B cell (primary cell): ENCODE measurements at regions not wholly inside any gene's neighbourhood (a gene's known extent, or its start where the extent isn't known, plus 50 kb on each side); places are given as distances from the start of the nearest gene placed in this dataset.
"Not testable (repeated sequence)": the region's sequence is repeated elsewhere in the genome, so short reads cannot be mapped to it uniquely, and the experiment has no call there.

ENCODE experiments used
- ATAC-seq: fragments of 200-7000 bp; cut with Tn5 transposase; one replicate; pipeline ENCODE4 v1.10.0; 2021; ENCODE audit warnings: low read depth, mild to moderate bottlenecking, moderate number of reproducible peaks, moderate library complexity
- CTCF ChIA-PET: fragments of 350-600 bp; sonication (Branson Sonifier 250); formaldehyde crosslinking; loops from one replicate; lab custom pipeline; 2021; ENCODE audit warnings: antibody characterized with exemption, inconsistent platforms; lab: Charles Lee
- POLR2A ChIA-PET: fragments of 350-600 bp; sonication (Branson Sonifier 250); formaldehyde crosslinking; loops from one replicate; lab custom pipeline; 2021; ENCODE audit warnings: antibody characterized with exemption; lab: Charles Lee
- DNase-seq: peaks from one replicate; pipeline ENCODE4 v3.0.0; 2013
- H2AFZ ChIP-seq: 2 replicates; pipeline ENCODE4 v1.6.1; 2012; ENCODE audit warnings: mild to moderate bottlenecking, low read depth, low read length; ENCODE audit not compliant: insufficient read depth, poor library complexity, severe bottlenecking
- H3K27ac ChIP-seq, 2 donors: 1 replicate in 1 of 2; 2 replicates in 1 of 2; pipeline ENCODE4 v1.5.1; 2012 to 2013; ENCODE audit warnings: low read length in 2 of 2, mild to moderate bottlenecking in 2 of 2, moderate library complexity in 1 of 2
- H3K27me3 ChIP-seq, 4 experiments: fragments of 200-600 bp in 1 of 4; sonication (generic) in 1 of 4; replicated peaks in 1 of 4; 1 replicate in 2 of 4; 2 replicates in 2 of 4; pipeline versions ENCODE4 v1.6.1 to v1.7.0; 2013 to 2016; ENCODE audit warnings: low read length in 3 of 4, mild to moderate bottlenecking in 2 of 4, mixed read lengths in 1 of 4, moderate library complexity in 1 of 4; ENCODE audit not compliant: insufficient read depth in 4 of 4, control insufficient read depth in 3 of 4; ENCODE audit errors: control extremely low read depth in 1 of 4
- H3K36me3 ChIP-seq, 2 experiments: replicated peaks in 1 of 2; 1 replicate in 1 of 2; 2 replicates in 1 of 2; pipeline versions ENCODE4 v1.6.1 to v1.7.1; 2013; ENCODE audit warnings: low read length in 1 of 2; ENCODE audit not compliant: insufficient read depth in 2 of 2, control insufficient read depth in 1 of 2; ENCODE audit errors: control extremely low read depth in 1 of 2, extremely low read depth in 1 of 2
- H3K4me1 ChIP-seq, 2 donors: fragments of 200-600 bp in 1 of 2; sonication (generic) in 1 of 2; 1 replicate in 1 of 2; 2 replicates in 1 of 2; pipeline versions ENCODE4 v1.5.1 to v1.6.1; 2013 to 2017; ENCODE audit warnings: low read length in 2 of 2; ENCODE audit not compliant: control insufficient read depth in 2 of 2, insufficient read depth in 2 of 2
- H3K4me2 ChIP-seq: replicated peaks from 2 replicates; pipeline ENCODE3; 2012; ENCODE audit warnings: mild to moderate bottlenecking, low read depth, low read length; ENCODE audit not compliant: poor library complexity, severe bottlenecking
- H3K4me3 ChIP-seq, 5 experiments: fragments of 200-600 bp in 1 of 5; sonication (generic) in 1 of 5; 1 replicate in 3 of 5; 2 replicates in 2 of 5; pipeline versions ENCODE4 v1.5.1 to v1.7.0; 2011 to 2016; ENCODE audit warnings: low read length in 4 of 5, mild to moderate bottlenecking in 4 of 5, low read depth in 2 of 5, control low read depth in 1 of 5, moderate library complexity in 1 of 5; ENCODE audit not compliant: insufficient read depth in 1 of 5; ENCODE audit errors: control extremely low read depth in 1 of 5, extremely low read depth in 1 of 5
- H3K79me2 ChIP-seq: fragments of 200-600 bp; sonication (generic); one replicate; pipeline ENCODE4 v1.6.0; 2016; ENCODE audit warnings: low read length; ENCODE audit not compliant: control insufficient read depth, insufficient read depth
- H3K9ac ChIP-seq: fragments of 200-600 bp; sonication (generic); 2 replicates; pipeline ENCODE4 v1.6.1; 2017; ENCODE audit warnings: mild to moderate bottlenecking, low read length, moderate library complexity
- H3K9me3 ChIP-seq, 3 donors: one replicate each; pipeline versions ENCODE4 v1.6.1 to v1.7.1; 2013; ENCODE audit warnings: low read length in 2 of 3; ENCODE audit not compliant: control insufficient read depth in 2 of 3, insufficient read depth in 1 of 3; ENCODE audit errors: control extremely low read depth in 1 of 3
- H4K20me1 ChIP-seq: 2 replicates; pipeline ENCODE4 v1.6.0; 2012; ENCODE audit warnings: mild to moderate bottlenecking, low read length; ENCODE audit not compliant: insufficient read depth, control insufficient read depth, poor library complexity, severe bottlenecking
- H3K27ac Mint-ChIP-seq: one replicate; pipeline ENCODE4 v1.8.0; 2021; ENCODE audit warnings: mixed read lengths
- H3K27me3 Mint-ChIP-seq: one replicate; pipeline ENCODE4 v1.8.0; 2021; ENCODE audit warnings: mixed read lengths
- H3K4me1 Mint-ChIP-seq: one replicate; pipeline ENCODE4 v1.8.0; 2021; ENCODE audit warnings: mixed read lengths
- H3K4me3 Mint-ChIP-seq: one replicate; pipeline ENCODE4 v1.8.0; 2021; ENCODE audit warnings: mixed read lengths
- H3K9me3 Mint-ChIP-seq: one replicate; pipeline ENCODE4 v1.8.0; 2022; ENCODE audit warnings: mixed read lengths; ENCODE audit not compliant: insufficient read depth
- EZH2 ChIP-seq: IDR thresholded peaks from 2 replicates; pipeline ENCODE4 v1.6.1; 2012; ENCODE audit warnings: borderline replicate concordance, low read depth, mild to moderate bottlenecking, moderate library complexity, low read length; ENCODE audit not compliant: insufficient read depth, poor library complexity, severe bottlenecking
- WGBS: methylation state at CpG from one replicate; pipeline ENCODE4 v1.1.5; 2013; ENCODE audit warnings: missing lambda C conversion rate; ENCODE audit not compliant: insufficient coverage; 5-methylcytosine and 5-hydroxymethylcytosine counted together
- intact Hi-C: fragments of 100-400 bp; cut with micrococcal nuclease; formaldehyde crosslinking; loops from one replicate; pipeline ENCODE4 v1.10.0; 2022
- TF ChIP-seq, protein P1 (sequence below): fragments of 200-600 bp; IDR thresholded peaks from one replicate; pipeline ENCODE4 v1.8.0; 2022; ENCODE audit warnings: antibody characterized with exemption, mild to moderate bottlenecking

GRCh38 chr5:42931451-42931850 lies 108.7 kb downstream of the ANXA2R start:
- POLR2A ChIA-PET, H4K20me1 ChIP-seq, H3K27me3 Mint-ChIP-seq: not testable (repeated sequence)

DNA sequence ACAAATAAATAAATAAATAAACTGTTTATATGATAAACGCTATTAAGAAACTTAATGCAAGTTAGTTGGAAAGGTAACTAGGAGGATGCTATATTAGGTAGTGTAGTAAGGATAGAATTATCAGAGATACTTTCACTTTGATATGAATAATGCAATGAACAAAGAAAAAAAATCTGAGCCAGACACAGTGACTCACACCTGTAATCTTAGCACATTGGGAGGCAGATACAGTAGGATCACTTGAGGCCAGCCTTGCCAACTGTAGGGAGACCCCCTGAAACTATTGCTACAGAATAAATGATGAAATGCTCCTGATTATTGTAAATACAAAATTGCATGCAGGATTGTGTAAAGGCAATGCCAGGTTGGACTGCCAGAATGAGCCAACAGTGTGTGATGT lies 109.2 kb downstream of the ANXA2R start:
- whole genome bisulfite sequencing, result no CpG with 5 or more reads among the region's 1 CpG
- Histone ChIP-seq H2AFZ (no peak overlapping the region), H3K36me3 (no peaks in the 10 kb centered on the region), H3K4me3 (no peak overlapping the region), H3K27me3 (no peaks in the 10 kb centered on the region), H3K79me2 (no peaks in the 10 kb centered on the region), H3K4me2 (no peak overlapping the region), H3K27ac (no peak overlapping the region), H3K4me1 (peaks cover 0 to 2% of the 10 kb centered on the region in 2 donors), H4K20me1 (no peaks in the 10 kb centered on the region), H3K9me3 (peaks cover 0 to 11% (median 3%) of the 10 kb centered on the region in 3 donors), H3K9ac (no peak overlapping the region)
- H3K27ac Mint-ChIP-seq, result no peak overlapping the region
- ChIA-PET CTCF (no interaction called here), POLR2A (no interaction called here)
- TF ChIP-seq, protein P1, sequence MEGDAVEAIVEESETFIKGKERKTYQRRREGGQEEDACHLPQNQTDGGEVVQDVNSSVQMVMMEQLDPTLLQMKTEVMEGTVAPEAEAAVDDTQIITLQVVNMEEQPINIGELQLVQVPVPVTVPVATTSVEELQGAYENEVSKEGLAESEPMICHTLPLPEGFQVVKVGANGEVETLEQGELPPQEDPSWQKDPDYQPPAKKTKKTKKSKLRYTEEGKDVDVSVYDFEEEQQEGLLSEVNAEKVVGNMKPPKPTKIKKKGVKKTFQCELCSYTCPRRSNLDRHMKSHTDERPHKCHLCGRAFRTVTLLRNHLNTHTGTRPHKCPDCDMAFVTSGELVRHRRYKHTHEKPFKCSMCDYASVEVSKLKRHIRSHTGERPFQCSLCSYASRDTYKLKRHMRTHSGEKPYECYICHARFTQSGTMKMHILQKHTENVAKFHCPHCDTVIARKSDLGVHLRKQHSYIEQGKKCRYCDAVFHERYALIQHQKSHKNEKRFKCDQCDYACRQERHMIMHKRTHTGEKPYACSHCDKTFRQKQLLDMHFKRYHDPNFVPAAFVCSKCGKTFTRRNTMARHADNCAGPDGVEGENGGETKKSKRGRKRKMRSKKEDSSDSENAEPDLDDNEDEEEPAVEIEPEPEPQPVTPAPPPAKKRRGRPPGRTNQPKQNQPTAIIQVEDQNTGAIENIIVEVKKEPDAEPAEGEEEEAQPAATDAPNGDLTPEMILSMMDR, result no peak
- no peak for TF ChIP-seq EZH2
- no peak for ATAC-seq
- peaks cover 6% of the 10 kb centered on the region for H3K27me3 Mint-ChIP-seq
- H3K4me3 Mint-ChIP-seq, result no peak overlapping the region
- H3K4me1 Mint-ChIP-seq, result no peaks in the 10 kb centered on the region
- DNase-seq, result no peak
- H3K9me3 Mint-ChIP-seq, result no peaks in the 10 kb centered on the region
- intact Hi-C loops, result no loop called here

More at GRCh38 chr5:42931451-42931850, 108.7 kb downstream of the ANXA2R start:
- H3K9me3 Mint-ChIP-seq, DNase-seq, H3K27ac ChIP-seq, H3K4me3 Mint-ChIP-seq, ATAC-seq, H3K4me2 ChIP-seq, H3K4me3 ChIP-seq, H3K27ac Mint-ChIP-seq, H3K27me3 ChIP-seq, H3K79me2 ChIP-seq, CTCF ChIA-PET, H3K36me3 ChIP-seq, H3K4me1 Mint-ChIP-seq, H2AFZ ChIP-seq, H3K9ac ChIP-seq, intact Hi-C loops, H3K4me1 ChIP-seq: not testable (repeated sequence)
- 98% methylated on average over 7 of the region's 9 CpGs for WGBS
- H3K9me3 ChIP-seq, result peaks cover 0 to 11% (median 3%) of the 10 kb centered on the region in 3 donors
